ENCODE measurements at regions not wholly inside any gene's neighbourhood (a gene's known extent, or its start where the extent isn't known, plus 50 kb on each side); places are given as distances from the start of the nearest gene placed in this dataset.

- Histone ChIP-seq H3K4me3 (no peak overlapping the region), H3K27me3 (replicated peaks; ENCODE audit: insufficient read depth) (no peaks in the 10 kb centered on the region), H3K4me1 (replicated peaks) (no peaks in the 10 kb centered on the region), H3K36me3 (no peaks in the 10 kb centered on the region), H3K27ac (no peak overlapping the region), H3K9me3 (no peaks in the 10 kb centered on the region)
- TF ChIP-seq POLR2A (IDR thresholded peaks at IDR 0.05) (no peak), CTCF (IDR thresholded peaks at IDR 0.05) (no peak), POLR2AphosphoS5 (IDR thresholded peaks at IDR 0.05) (no peak)
- WGBS = 84% methylated on average over 1 of the region's 1 CpG
- intact Hi-C loops (cut with DNase I) = no loop called here
- no peak for DNase-seq (ENCODE audit: low spot score)
Measured at GRCh38 chr3:80472961-80473360, 705.2 kb upstream of the ROBO1 start.

- TF ChIP-seq CTCF (IDR thresholded peaks at IDR 0.05) = no peak
- intact Hi-C loops (cut with DNase I) = no loop called here
- H3K4me3 ChIP-seq = no peak overlapping the region
- no peaks in the 10 kb centered on the region for H3K4me1 ChIP-seq (replicated peaks)
- no peaks in the 10 kb centered on the region for H3K9me3 ChIP-seq
- H3K27ac ChIP-seq = no peak overlapping the region
- H3K27me3 ChIP-seq (replicated peaks; ENCODE audit: insufficient read depth) = no peaks in the 10 kb centered on the region
- no peaks in the 10 kb centered on the region for H3K36me3 ChIP-seq
- no peak for DNase-seq (ENCODE audit: low spot score)
Measured at GRCh38 chr3:80472459-80472858, 704.7 kb upstream of the ROBO1 start.

GRCh38 chr3:80470433-80470832 is 702.6 kb upstream of the ROBO1 start:
- no peaks in the 10 kb centered on the region for H3K9me3 ChIP-seq
- H3K4me1 ChIP-seq (replicated peaks) = no peaks in the 10 kb centered on the region
- no peaks in the 10 kb centered on the region for H3K36me3 ChIP-seq
- no peaks in the 10 kb centered on the region for H3K27me3 ChIP-seq (replicated peaks; ENCODE audit: insufficient read depth)
- 84% methylated on average over 2 of the region's 2 CpGs for WGBS
- no peak overlapping the region for H3K4me3 ChIP-seq
- intact Hi-C loops (cut with DNase I) = no loop called here
- no peak overlapping the region for H3K27ac ChIP-seq
- no peak for TF ChIP-seq POLR2A (IDR thresholded peaks at IDR 0.05)
- no peak for TF ChIP-seq CTCF (IDR thresholded peaks at IDR 0.05)
- TF ChIP-seq POLR2AphosphoS5 (IDR thresholded peaks at IDR 0.05) = no peak
- DNase-seq (ENCODE audit: low spot score) = no peak

GRCh38 chr3:80465746-80466145 is 697.9 kb upstream of the ROBO1 start:
- H3K9me3 ChIP-seq = no peaks in the 10 kb centered on the region
- H3K27ac ChIP-seq = no peak overlapping the region
- DNase-seq (ENCODE audit: low spot score) = no peak
- no peak overlapping the region for H3K4me3 ChIP-seq
- WGBS = 94% methylated on average over 1 of the region's 1 CpG
- intact Hi-C loops (cut with DNase I) = no loop called here
- H3K27me3 ChIP-seq (replicated peaks; ENCODE audit: insufficient read depth) = no peaks in the 10 kb centered on the region
- no peaks in the 10 kb centered on the region for H3K36me3 ChIP-seq
- H3K4me1 ChIP-seq (replicated peaks) = no peaks in the 10 kb centered on the region
- TF ChIP-seq POLR2AphosphoS5 (IDR thresholded peaks at IDR 0.05) (no peak), POLR2A (IDR thresholded peaks at IDR 0.05) (no peak), CTCF (IDR thresholded peaks at IDR 0.05) (no peak)

- Histone ChIP-seq H3K9me3 (no peaks in the 10 kb centered on the region), H3K4me1 (replicated peaks) (no peaks in the 10 kb centered on the region), H3K27me3 (replicated peaks; ENCODE audit: insufficient read depth) (no peaks in the 10 kb centered on the region), H3K27ac (no peak overlapping the region), H3K4me3 (no peak overlapping the region), H3K36me3 (no peaks in the 10 kb centered on the region)
- TF ChIP-seq CTCF (IDR thresholded peaks at IDR 0.05) = no peak
- no peak for TF ChIP-seq POLR2A (IDR thresholded peaks at IDR 0.05)
- TF ChIP-seq POLR2AphosphoS5 (IDR thresholded peaks at IDR 0.05) = no peak
- DNase-seq (ENCODE audit: low spot score) = no peak
- intact Hi-C loops (cut with DNase I) = no loop called here
Measured at GRCh38 chr3:80451393-80451792, 683.6 kb upstream of the ROBO1 start.

All from prostate gland (tissue), 2 donors.